GM06990 (cell line): ENCODE measurements at regions not wholly inside any gene's neighbourhood (a gene's known extent, or its start where the extent isn't known, plus 50 kb on each side); places are given as distances from the start of the nearest gene placed in this dataset.

ENCODE experiments used
- DNase-seq: peaks from one replicate; pipeline ENCODE4 v3.0.0-alpha.2; 2011; ENCODE audit not compliant: insufficient read length; ENCODE audit errors: extremely low read depth
- H3K27me3 ChIP-seq: replicated peaks from 2 replicates; pipeline ENCODE4 v1.6.0; 2011; ENCODE audit warnings: low read length; ENCODE audit not compliant: control insufficient read depth, insufficient read depth
- H3K36me3 ChIP-seq: 2 replicates; pipeline ENCODE4 v1.5.1; 2011; ENCODE audit warnings: low read length; ENCODE audit not compliant: control insufficient read depth, insufficient read depth
- H3K4me3 ChIP-seq: replicated peaks from 2 replicates; pipeline ENCODE4 v1.5.1; 2011; ENCODE audit warnings: low read depth, mild to moderate bottlenecking, control low read depth, low read length
- CTCF ChIP-seq: IDR thresholded peaks from 2 replicates; pipeline ENCODE4 v1.5.1; 2011; ENCODE audit warnings: low read length, control low read depth, mild to moderate bottlenecking, inconsistent platforms; ENCODE audit not compliant: insufficient read depth, poor library complexity, severe bottlenecking

- Histone ChIP-seq H3K27me3 (no peaks in the 10 kb centered on the region), H3K36me3 (no peaks in the 10 kb centered on the region), H3K4me3 (no peak overlapping the region)
- peak; percentile 39 for TF ChIP-seq CTCF
- DNase-seq, result no peak
Observed at GRCh38 chr1:69305621-69306020, 262.1 kb upstream of the LRRC7 start.

DNA sequence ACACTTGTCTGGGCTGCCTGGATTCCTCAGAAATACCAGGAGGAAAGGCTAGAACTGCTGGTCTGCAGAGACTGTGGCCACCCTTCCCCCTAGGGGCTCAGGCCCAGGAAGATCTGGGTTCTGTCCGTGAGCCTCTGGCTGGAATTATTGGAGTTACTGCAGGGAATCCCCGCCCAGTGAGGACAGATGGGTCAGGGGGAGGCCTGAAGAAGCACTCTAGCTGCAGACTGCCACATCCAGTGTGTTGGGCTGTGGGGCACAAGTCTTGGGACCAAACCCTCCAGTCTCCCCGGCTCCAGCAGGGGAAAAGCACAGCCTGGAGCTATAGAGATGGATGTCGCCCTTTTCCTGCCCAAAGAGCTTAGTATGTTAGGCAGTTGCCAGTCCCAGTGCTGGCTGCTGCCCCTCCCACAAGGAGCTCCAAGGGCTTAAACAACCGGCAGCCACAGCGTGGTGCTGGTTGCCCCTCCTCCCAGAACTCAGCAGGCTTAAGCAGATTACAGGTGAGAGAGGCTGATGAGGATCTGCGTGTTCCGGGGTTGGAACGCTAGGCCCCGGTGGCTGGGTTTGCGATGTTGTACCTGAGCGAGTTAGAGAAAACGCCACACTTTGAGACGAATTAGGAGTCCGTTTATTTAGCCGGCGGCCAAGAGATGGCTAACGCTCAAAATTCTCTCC, 255.5 kb upstream of the LRRC7 start:
- DNase-seq, result no peak
- H3K4me3 ChIP-seq, result no peak overlapping the region
- TF ChIP-seq CTCF, result no peak
- no peaks in the 10 kb centered on the region for H3K27me3 ChIP-seq
- H3K36me3 ChIP-seq, result no peaks in the 10 kb centered on the region

GRCh38 chr1:69313118-69313517, 254.6 kb upstream of the LRRC7 start:
- H3K36me3 ChIP-seq, result no peaks in the 10 kb centered on the region
- no peak overlapping the region for H3K4me3 ChIP-seq
- no peak for TF ChIP-seq CTCF
- no peak for DNase-seq
- H3K27me3 ChIP-seq, result no peaks in the 10 kb centered on the region

- Histone ChIP-seq H3K4me3 (no peak overlapping the region), H3K36me3 (no peaks in the 10 kb centered on the region), H3K27me3 (no peaks in the 10 kb centered on the region)
- no peak for DNase-seq
- no peak for TF ChIP-seq CTCF
Observed at GRCh38 chr1:69315416-69315815, 252.3 kb upstream of the LRRC7 start.

DNA sequence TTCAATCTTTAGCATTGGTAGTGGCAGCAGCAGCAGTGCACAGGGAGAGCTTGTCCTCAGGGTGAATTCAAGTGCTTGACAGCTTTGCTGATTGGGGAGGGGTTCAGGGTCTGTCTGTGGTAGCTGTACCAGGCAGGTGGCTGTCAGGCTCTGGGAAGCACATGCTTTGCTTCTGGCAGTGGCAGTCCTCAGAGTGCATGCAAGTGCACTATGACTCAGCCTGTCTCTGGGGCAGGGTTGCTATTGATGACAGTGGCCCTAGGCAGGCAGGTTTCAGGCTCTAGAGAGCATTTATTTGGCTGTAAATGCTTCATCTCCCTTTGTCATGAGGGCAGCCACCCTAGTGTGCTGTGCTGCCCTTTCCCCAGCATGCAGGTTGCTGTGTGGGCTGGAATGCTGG, 251.9 kb upstream of the LRRC7 start:
- TF ChIP-seq CTCF, result no peak
- no peak overlapping the region for H3K4me3 ChIP-seq
- no peaks in the 10 kb centered on the region for H3K27me3 ChIP-seq
- H3K36me3 ChIP-seq, result no peaks in the 10 kb centered on the region
- DNase-seq, result no peak

GRCh38 chr1:69319287-69319686, 248.4 kb upstream of the LRRC7 start:
- TF ChIP-seq CTCF, result no peak
- H3K27me3 ChIP-seq, result no peaks in the 10 kb centered on the region
- H3K4me3 ChIP-seq, result no peak overlapping the region
- H3K36me3 ChIP-seq, result no peaks in the 10 kb centered on the region
- DNase-seq, result no peak
